H9 (cell line): ENCODE measurements at regions not wholly inside any gene's neighbourhood (a gene's known extent, or its start where the extent isn't known, plus 50 kb on each side); places are given as distances from the start of the nearest gene placed in this dataset.
"Not testable (repeated sequence)": the region's sequence is repeated elsewhere in the genome, so short reads cannot be mapped to it uniquely, and the experiment has no call there.

Experiments
- DNase-seq: peaks from one replicate; pipeline ENCODE4 v3.0.0-alpha.2; 2017
- H2AFZ ChIP-seq: one replicate; pipeline ENCODE4 v1.6.1; 2013; ENCODE audit warnings: mild to moderate bottlenecking, low read length, control low read depth, moderate library complexity
- H2AK5ac ChIP-seq: 2 replicates; pipeline ENCODE4 v1.6.1; 2013; ENCODE audit warnings: low read length, control low read depth, mixed read lengths; ENCODE audit not compliant: insufficient read length
- H2BK120ac ChIP-seq: one replicate; pipeline ENCODE4 v1.6.1; 2013; ENCODE audit warnings: low read depth, mild to moderate bottlenecking, low read length, control low read depth, inconsistent platforms; ENCODE audit not compliant: poor library complexity, severe bottlenecking
- H2BK12ac ChIP-seq: 2 replicates; pipeline ENCODE4 v1.6.1; 2013; ENCODE audit warnings: low read length, control low read depth, mixed read lengths, low read depth; ENCODE audit not compliant: insufficient read length
- H2BK15ac ChIP-seq: 2 replicates; pipeline ENCODE4 v1.6.1; 2013; ENCODE audit warnings: low read depth, low read length, control low read depth
- H2BK20ac ChIP-seq: one replicate; pipeline ENCODE4 v1.6.1; 2013; ENCODE audit warnings: low read depth, mild to moderate bottlenecking, low read length, control low read depth, inconsistent platforms; ENCODE audit not compliant: poor library complexity, severe bottlenecking
- H2BK5ac ChIP-seq: 2 replicates; pipeline ENCODE4 v1.6.1; 2013; ENCODE audit warnings: low read length, control low read depth, mixed read lengths; ENCODE audit not compliant: insufficient read length
- H3K14ac ChIP-seq: 2 replicates; pipeline ENCODE4 v1.6.1; 2013; ENCODE audit warnings: low read length, control low read depth; ENCODE audit not compliant: insufficient read depth
- H3K18ac ChIP-seq: 2 replicates; pipeline ENCODE4 v1.6.1; 2013; ENCODE audit warnings: low read depth, mild to moderate bottlenecking, mixed read lengths, low read length, control low read depth; ENCODE audit not compliant: insufficient read length
- H3K23ac ChIP-seq: 2 replicates; pipeline ENCODE4 v1.6.1; 2013; ENCODE audit warnings: low read length, control low read depth, mixed read lengths, low read depth; ENCODE audit not compliant: insufficient read length
- H3K23me2 ChIP-seq: 2 replicates; pipeline ENCODE4 v1.6.1; 2013; ENCODE audit warnings: low read depth, mild to moderate bottlenecking, mixed read lengths, low read length, control low read depth; ENCODE audit not compliant: insufficient read length, poor library complexity, severe bottlenecking
- H3K27ac ChIP-seq: 2 replicates; pipeline ENCODE4 v1.5.1; 2013; ENCODE audit warnings: low read length, control low read depth, mixed read lengths, low read depth; ENCODE audit not compliant: insufficient read length
- H3K27me3 ChIP-seq: 2 replicates; pipeline ENCODE4 v1.6.1; 2013; ENCODE audit warnings: low read length, control low read depth, inconsistent platforms; ENCODE audit not compliant: insufficient read depth
- H3K4ac ChIP-seq: 2 replicates; pipeline ENCODE4 v1.6.1; 2013; ENCODE audit warnings: low read depth, mild to moderate bottlenecking, control low read depth, inconsistent platforms, low read length, moderate library complexity
- H3K4me1 ChIP-seq: 2 replicates; pipeline ENCODE4 v1.6.1; 2013; ENCODE audit warnings: low read length, control low read depth, inconsistent platforms; ENCODE audit not compliant: insufficient read depth
- H3K4me2 ChIP-seq: 2 replicates; pipeline ENCODE4 v1.6.1; 2013; ENCODE audit warnings: low read length, control low read depth, mixed read lengths; ENCODE audit not compliant: insufficient read length, insufficient read depth
- H3K56ac ChIP-seq: 2 replicates; pipeline ENCODE4 v1.6.1; 2013; ENCODE audit warnings: low read depth, mild to moderate bottlenecking, mixed read lengths, low read length, control low read depth; ENCODE audit not compliant: insufficient read length
- H3K79me1 ChIP-seq: 2 replicates; pipeline ENCODE4 v1.6.1; 2013; ENCODE audit warnings: low read depth, mild to moderate bottlenecking, moderate library complexity, low read length, control low read depth, inconsistent platforms; ENCODE audit not compliant: insufficient read depth, poor library complexity, severe bottlenecking
- H3K79me2 ChIP-seq: 2 replicates; pipeline ENCODE4 v1.6.1; 2013; ENCODE audit warnings: low read length, control low read depth, inconsistent platforms; ENCODE audit not compliant: insufficient read depth
- H3K9ac ChIP-seq: 2 replicates; pipeline ENCODE4 v1.6.1; 2013; ENCODE audit warnings: low read length, control low read depth, mixed read lengths; ENCODE audit not compliant: insufficient read length; ENCODE audit errors: extremely low read depth
- H3K9me3 ChIP-seq: one replicate; pipeline ENCODE4 v1.6.1; 2013; ENCODE audit warnings: low read depth, low read length, inconsistent platforms; ENCODE audit not compliant: control insufficient read depth
- H3T11ph ChIP-seq: one replicate; pipeline ENCODE4 v1.6.1; 2013; ENCODE audit warnings: mild to moderate bottlenecking, low read length, control low read depth, inconsistent platforms
- H4K20me1 ChIP-seq: one replicate; pipeline ENCODE4 v1.6.1; 2013; ENCODE audit not compliant: control insufficient read depth, insufficient read length, insufficient read depth
- H4K5ac ChIP-seq: 2 replicates; pipeline ENCODE4 v1.6.1; 2013; ENCODE audit warnings: low read depth, mild to moderate bottlenecking, mixed read lengths, low read length, control low read depth; ENCODE audit not compliant: insufficient read length
- H4K8ac ChIP-seq: replicated peaks from 2 replicates; pipeline ENCODE4 v1.6.1; 2013; ENCODE audit warnings: low read length, control low read depth, mixed read lengths, low read depth; ENCODE audit not compliant: insufficient read length
- H4K91ac ChIP-seq: 2 replicates; pipeline ENCODE4 v1.6.1; 2013; ENCODE audit warnings: low read depth, mild to moderate bottlenecking, moderate library complexity, mixed read lengths, low read length, control low read depth; ENCODE audit not compliant: insufficient read length
- H3K27ac Mint-ChIP-seq, 3 experiments: 2 replicates in 2 of 3; 3 replicates in 1 of 3; pipeline ENCODE4 v1.8.0; 2020 to 2021; ENCODE audit warnings: mixed read lengths in 3 of 3, mild to moderate bottlenecking in 1 of 3, moderate library complexity in 1 of 3
- H3K27me3 Mint-ChIP-seq: 2 replicates; pipeline ENCODE4 v1.8.0; 2021; ENCODE audit warnings: low read depth, mild to moderate bottlenecking, moderate library complexity, mixed read lengths
- H3K36me3 Mint-ChIP-seq, 3 experiments: 2 replicates in 2 of 3; 3 replicates in 1 of 3; pipeline ENCODE4 v1.8.0; 2020 to 2021; ENCODE audit warnings: low read depth in 3 of 3, mixed read lengths in 3 of 3; ENCODE audit not compliant: insufficient read depth in 1 of 3
- H3K4me1 Mint-ChIP-seq, 2 experiments: 2 replicates each; pipeline ENCODE4 v1.8.0; 2020; ENCODE audit warnings: mixed read lengths in 2 of 2
- H3K4me3 Mint-ChIP-seq, 2 experiments: 2 replicates in 1 of 2; 3 replicates in 1 of 2; pipeline ENCODE4 v1.8.0; 2020 to 2021; ENCODE audit warnings: mild to moderate bottlenecking in 2 of 2, mixed read lengths in 2 of 2, moderate library complexity in 1 of 2
- H3K9me3 Mint-ChIP-seq, 2 experiments: 2 replicates in 1 of 2; 3 replicates in 1 of 2; pipeline ENCODE4 v1.8.0; 2020; ENCODE audit warnings: mild to moderate bottlenecking in 2 of 2, mixed read lengths in 2 of 2, moderate library complexity in 1 of 2
- WGBS: extraction: QIAGEN DNeasy Blood & Tissue Kit; methylation state at CpG from one replicate; pipeline ENCODE4 v1.1.7; 2013; ENCODE audit warnings: missing lambda C conversion rate, low lambda C conversion rate, mixed read lengths; ENCODE audit not compliant: insufficient read length; ENCODE audit errors: extremely low coverage; 5-methylcytosine and 5-hydroxymethylcytosine counted together
- TF ChIP-seq, protein P1 (sequence below): fragments of 200-600 bp; sonication (generic); conservative IDR thresholded peaks from 3 replicates; pipeline ENCODE4 v1.8.0; 2021; ENCODE audit warnings: antibody characterized with exemption, mild to moderate bottlenecking

DNA sequence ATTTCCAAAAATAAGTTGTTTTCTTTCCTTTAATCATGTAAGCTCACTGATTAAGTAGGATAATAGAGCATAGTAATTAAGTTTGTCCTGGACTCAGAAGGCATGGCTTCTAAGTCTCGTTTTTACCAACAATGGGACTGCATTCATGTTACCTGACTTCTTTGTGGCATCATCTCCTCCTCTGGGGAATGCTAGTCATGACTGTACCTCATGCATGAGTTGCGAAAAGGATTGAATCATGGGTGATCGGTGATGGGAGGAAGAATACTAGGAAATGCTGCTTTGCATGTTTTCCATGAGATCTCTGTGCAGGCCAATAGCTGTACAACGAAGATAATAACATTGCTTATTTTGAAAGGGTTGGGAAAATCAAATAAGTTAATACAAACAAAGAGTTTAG is 981.6 kb downstream of the CNTNAP5 start:
- H3K4ac ChIP-seq: no peak overlapping the region

DNA sequence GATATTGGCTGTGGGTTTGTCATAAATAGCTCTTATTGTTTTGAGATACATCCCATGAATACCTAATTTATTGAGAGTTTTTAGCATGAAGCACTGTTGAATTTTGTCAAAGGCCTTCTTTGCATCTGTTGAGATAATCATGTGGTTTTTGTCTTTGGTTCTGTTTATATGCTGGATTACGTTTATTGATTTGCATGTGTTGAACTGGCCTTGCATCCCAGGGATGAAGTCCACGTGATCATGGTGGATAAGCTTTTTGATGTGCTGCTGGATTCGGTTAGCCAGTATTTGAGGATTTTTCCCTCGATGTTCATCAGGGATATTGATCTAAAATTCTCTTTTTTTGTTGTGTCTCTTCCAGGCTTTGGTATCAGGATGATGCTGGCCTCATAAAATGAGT is 1003.6 kb downstream of the CNTNAP5 start:
- H4K8ac ChIP-seq, H3K4me2 ChIP-seq, H3K4me3 Mint-ChIP-seq, H2BK12ac ChIP-seq, H3K14ac ChIP-seq, H3K56ac ChIP-seq, H3K4me1 Mint-ChIP-seq, H3K9me3 ChIP-seq, DNase-seq, H4K91ac ChIP-seq, H3K18ac ChIP-seq, H3T11ph ChIP-seq, H2BK15ac ChIP-seq, H3K23me2 ChIP-seq, H2BK20ac ChIP-seq, H3K79me2 ChIP-seq, H2BK120ac ChIP-seq, H3K9ac ChIP-seq, H3K4ac ChIP-seq, H3K27ac Mint-ChIP-seq, H3K27me3 ChIP-seq, H2AK5ac ChIP-seq, H4K20me1 ChIP-seq, H3K27me3 Mint-ChIP-seq, H4K5ac ChIP-seq, H3K79me1 ChIP-seq, H3K4me1 ChIP-seq, H3K23ac ChIP-seq, H2AFZ ChIP-seq, H2BK5ac ChIP-seq, H3K27ac ChIP-seq: not testable (repeated sequence)
- peaks cover 30 to 51% of the 10 kb centered on the region in 2 experiments for H3K9me3 Mint-ChIP-seq
- H3K36me3 Mint-ChIP-seq: peaks cover 10 to 54% (median 39%) of the 10 kb centered on the region in 3 experiments
- WGBS: no CpG with 5 or more reads among the region's 4 CpGs

More for the DNA sequence above, 981.6 kb downstream of the CNTNAP5 start:
- Histone ChIP-seq H2BK5ac (no peak overlapping the region), H2AK5ac (no peak overlapping the region), H3K14ac (no peak overlapping the region), H3K79me2 (no peaks in the 10 kb centered on the region), H3K18ac (no peak overlapping the region), H4K5ac (no peak overlapping the region), H3K4me2 (no peak overlapping the region), H2BK12ac (no peak overlapping the region), H3K9me3 (no peaks in the 10 kb centered on the region), H2BK120ac (no peak overlapping the region), H3K23me2 (no peaks in the 10 kb centered on the region), H3K9ac (no peak overlapping the region), H3K27ac (no peak overlapping the region), H3K56ac (no peak overlapping the region), H4K91ac (no peak overlapping the region), H3T11ph (no peak overlapping the region), H3K27me3 (no peaks in the 10 kb centered on the region), H3K23ac (no peak overlapping the region), H3K4me1 (no peaks in the 10 kb centered on the region), H2AFZ (no peak overlapping the region), H4K20me1 (no peaks in the 10 kb centered on the region), H2BK20ac (no peak overlapping the region), H3K79me1 (no peaks in the 10 kb centered on the region), H4K8ac (no peak overlapping the region), H2BK15ac (no peak overlapping the region)
- Mint-ChIP-seq H3K27me3 (no peaks in the 10 kb centered on the region; the same call in 1 of the 2 replicates), H3K9me3 (0 out of 5 replicates have a peak, but pooled peaks cover 0 to 3% of the 10 kb centered on the region in 2 experiments), H3K36me3 (0 out of 7 replicates have a peak, but pooled peaks cover 0 to 3% (median 3%) of the 10 kb centered on the region in 3 experiments), H3K27ac (no peak overlapping the region), H3K4me1 (peaks cover 0 to 9% of the 10 kb centered on the region in 2 experiments; a peak in 2 of 4 replicates), H3K4me3 (no peak overlapping the region)
- WGBS: no CpG with 5 or more reads among the region's 4 CpGs
- TF ChIP-seq, protein P1, sequence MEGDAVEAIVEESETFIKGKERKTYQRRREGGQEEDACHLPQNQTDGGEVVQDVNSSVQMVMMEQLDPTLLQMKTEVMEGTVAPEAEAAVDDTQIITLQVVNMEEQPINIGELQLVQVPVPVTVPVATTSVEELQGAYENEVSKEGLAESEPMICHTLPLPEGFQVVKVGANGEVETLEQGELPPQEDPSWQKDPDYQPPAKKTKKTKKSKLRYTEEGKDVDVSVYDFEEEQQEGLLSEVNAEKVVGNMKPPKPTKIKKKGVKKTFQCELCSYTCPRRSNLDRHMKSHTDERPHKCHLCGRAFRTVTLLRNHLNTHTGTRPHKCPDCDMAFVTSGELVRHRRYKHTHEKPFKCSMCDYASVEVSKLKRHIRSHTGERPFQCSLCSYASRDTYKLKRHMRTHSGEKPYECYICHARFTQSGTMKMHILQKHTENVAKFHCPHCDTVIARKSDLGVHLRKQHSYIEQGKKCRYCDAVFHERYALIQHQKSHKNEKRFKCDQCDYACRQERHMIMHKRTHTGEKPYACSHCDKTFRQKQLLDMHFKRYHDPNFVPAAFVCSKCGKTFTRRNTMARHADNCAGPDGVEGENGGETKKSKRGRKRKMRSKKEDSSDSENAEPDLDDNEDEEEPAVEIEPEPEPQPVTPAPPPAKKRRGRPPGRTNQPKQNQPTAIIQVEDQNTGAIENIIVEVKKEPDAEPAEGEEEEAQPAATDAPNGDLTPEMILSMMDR: no peak
- DNase-seq: no peak
